Ascending aorta (tissue), 2 donors: ENCODE measurements at regions not wholly inside any gene's neighbourhood (a gene's known extent, or its start where the extent isn't known, plus 50 kb on each side); places are given as distances from the start of the nearest gene placed in this dataset.
A peak's percentile ranks its signal among the peaks of the same experiment; 100 is the strongest.

Experiments used
- DNase-seq, 2 donors: peaks; one replicate each; pipeline ENCODE4 v3.0.0-alpha.2; 2019; ENCODE audit warnings: low spot score in 2 of 2
- H3K27ac ChIP-seq, 2 donors: fragments of 200-600 bp; sonication (generic); one replicate each; pipeline ENCODE4 v1.5.1; 2016 to 2017; ENCODE audit warnings: mild to moderate bottlenecking in 1 of 2
- H3K27me3 ChIP-seq: fragments of 200-600 bp; sonication (generic); one replicate; pipeline ENCODE4 v1.5.1; 2017
- H3K36me3 ChIP-seq, 2 donors: fragments of 200-600 bp; sonication (generic); one replicate each; pipeline ENCODE4 v1.5.1; 2016
- H3K4me1 ChIP-seq, 2 donors: fragments of 200-600 bp; sonication (generic); one replicate each; pipeline ENCODE4 v1.5.1; 2016 to 2017; ENCODE audit warnings: mild to moderate bottlenecking in 1 of 2
- H3K4me3 ChIP-seq, 2 donors: fragments of 200-600 bp; sonication (generic); one replicate each; pipeline ENCODE4 v1.5.1; 2016 to 2017; ENCODE audit warnings: mild to moderate bottlenecking in 1 of 2
- H3K9me3 ChIP-seq, 2 donors: fragments of 200-600 bp; sonication (generic); one replicate each; pipeline ENCODE4 v1.5.1; 2016
- intact Hi-C: fragments of 100-400 bp; cut with DNase I; formaldehyde crosslinking; loops from one replicate; pipeline ENCODE4 v1.15.1; 2023
- TF ChIP-seq, protein P1 (sequence below), 3 experiments: fragments of 200-600 bp in 2 of 3; fragments of 450-650 bp in 1 of 3; sonication (generic) in 2 of 3; IDR thresholded peaks; one replicate each; pipeline ENCODE4 v1.5.1; 2016 to 2019; ENCODE audit warnings: antibody characterized with exemption in 3 of 3, mild to moderate bottlenecking in 1 of 3, moderate library complexity in 1 of 3

GRCh38 chr5:155938051-155938450 is 388.9 kb upstream of the SGCD start:
- H3K36me3 ChIP-seq, result no peaks in the 10 kb centered on the region
- H3K9me3 ChIP-seq, result no peaks in the 10 kb centered on the region
- H3K27me3 ChIP-seq, result no peaks in the 10 kb centered on the region
- H3K27ac ChIP-seq, result no peak overlapping the region
- H3K4me1 ChIP-seq, result no peaks in the 10 kb centered on the region
- no peak for DNase-seq
- no peak overlapping the region for H3K4me3 ChIP-seq
- intact Hi-C loops, result no loop called here
- TF ChIP-seq, protein P1, sequence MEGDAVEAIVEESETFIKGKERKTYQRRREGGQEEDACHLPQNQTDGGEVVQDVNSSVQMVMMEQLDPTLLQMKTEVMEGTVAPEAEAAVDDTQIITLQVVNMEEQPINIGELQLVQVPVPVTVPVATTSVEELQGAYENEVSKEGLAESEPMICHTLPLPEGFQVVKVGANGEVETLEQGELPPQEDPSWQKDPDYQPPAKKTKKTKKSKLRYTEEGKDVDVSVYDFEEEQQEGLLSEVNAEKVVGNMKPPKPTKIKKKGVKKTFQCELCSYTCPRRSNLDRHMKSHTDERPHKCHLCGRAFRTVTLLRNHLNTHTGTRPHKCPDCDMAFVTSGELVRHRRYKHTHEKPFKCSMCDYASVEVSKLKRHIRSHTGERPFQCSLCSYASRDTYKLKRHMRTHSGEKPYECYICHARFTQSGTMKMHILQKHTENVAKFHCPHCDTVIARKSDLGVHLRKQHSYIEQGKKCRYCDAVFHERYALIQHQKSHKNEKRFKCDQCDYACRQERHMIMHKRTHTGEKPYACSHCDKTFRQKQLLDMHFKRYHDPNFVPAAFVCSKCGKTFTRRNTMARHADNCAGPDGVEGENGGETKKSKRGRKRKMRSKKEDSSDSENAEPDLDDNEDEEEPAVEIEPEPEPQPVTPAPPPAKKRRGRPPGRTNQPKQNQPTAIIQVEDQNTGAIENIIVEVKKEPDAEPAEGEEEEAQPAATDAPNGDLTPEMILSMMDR (IDR thresholded peaks at IDR 0.05), result no peak

DNA sequence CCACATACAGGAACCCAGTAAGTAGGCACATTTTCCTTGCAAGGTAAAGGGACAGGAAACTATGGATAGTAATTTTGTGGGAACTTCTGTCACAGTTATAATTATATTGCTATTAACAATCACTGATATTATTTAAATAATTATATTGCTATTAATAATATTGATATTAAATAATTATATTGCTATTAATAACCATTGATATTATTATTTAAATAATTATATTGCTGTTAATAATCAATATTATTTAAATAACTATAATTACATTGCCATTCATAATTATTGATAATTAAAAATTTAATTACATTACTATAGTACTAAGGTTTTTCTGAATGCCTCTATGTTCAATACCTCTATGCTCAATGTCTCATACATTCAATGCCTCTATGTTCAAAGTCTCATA is 385.6 kb upstream of the SGCD start:
- no peak for DNase-seq
- TF ChIP-seq, protein P1 (IDR thresholded peaks at IDR 0.05), result no peak
- Histone ChIP-seq H3K27ac (no peak overlapping the region), H3K4me1 (no peaks in the 10 kb centered on the region), H3K36me3 (no peaks in the 10 kb centered on the region), H3K4me3 (no peak overlapping the region), H3K9me3 (no peaks in the 10 kb centered on the region), H3K27me3 (no peaks in the 10 kb centered on the region)
- intact Hi-C loops, result loop anchor here (10.0 kb wide), 1 partner anchor 383 kb away; the partner anchor contains the start of gene SGCD

DNA sequence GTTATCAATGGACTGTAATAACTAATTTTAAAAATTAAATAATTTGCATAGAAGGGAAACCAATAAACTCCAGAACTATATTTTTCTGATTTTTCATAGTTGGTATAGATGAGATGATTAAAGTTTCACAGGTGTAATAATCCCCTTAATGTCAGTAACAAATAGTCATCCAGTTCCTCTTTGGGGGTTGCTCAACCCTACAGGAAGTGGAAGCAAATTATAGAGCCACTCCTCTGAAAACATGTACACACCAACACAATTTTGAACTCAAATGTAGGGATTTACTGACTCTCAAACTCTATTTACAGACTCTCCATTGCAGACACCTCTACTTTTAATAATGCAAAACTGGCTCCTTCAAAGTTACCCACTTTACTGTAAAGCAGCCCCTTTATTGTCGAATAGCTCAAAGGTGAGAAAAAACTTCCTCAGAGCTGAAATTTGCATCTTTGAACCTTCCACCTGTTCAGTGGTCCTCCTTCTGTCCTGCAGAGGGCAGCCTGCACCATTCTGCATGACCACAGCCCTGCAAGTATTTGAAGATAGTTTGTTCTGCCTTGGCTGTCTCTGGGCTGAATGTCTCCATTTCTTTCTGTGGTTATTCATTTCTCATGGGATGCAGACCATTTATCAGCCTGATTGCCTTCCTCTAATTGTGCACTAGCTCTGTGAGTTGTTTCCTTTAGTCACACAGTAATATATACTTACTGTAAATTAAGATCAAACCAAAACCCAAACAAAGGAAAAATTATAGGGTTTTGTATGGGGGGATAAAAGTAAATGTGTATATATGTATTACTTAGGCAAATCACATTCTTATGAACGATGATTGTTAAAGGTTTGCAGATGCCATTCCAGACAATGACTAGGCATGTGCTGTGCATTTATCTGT is 383.2 kb upstream of the SGCD start:
- DNase-seq, result no peak
- Histone ChIP-seq H3K27me3 (no peaks in the 10 kb centered on the region), H3K9me3 (no peaks in the 10 kb centered on the region), H3K27ac (no peak overlapping the region), H3K4me1 (no peaks in the 10 kb centered on the region), H3K36me3 (no peaks in the 10 kb centered on the region), H3K4me3 (no peak overlapping the region)
- TF ChIP-seq, protein P1 (IDR thresholded peaks at IDR 0.05), result peak; percentile 48 to 86 (median 65)
- intact Hi-C loops, result loop anchor here (2.0 to 10.0 kb wide), 2 partner anchors 381 to 881 kb away; partner anchors contain the start of gene SGCD

GRCh38 chr5:155947394-155948062 is 379.4 kb upstream of the SGCD start:
- intact Hi-C loops, result loop anchor here (10.0 kb wide), 1 partner anchor 377 kb away; the partner anchor contains the start of gene SGCD
- Histone ChIP-seq H3K4me3 (no peak overlapping the region), H3K27ac (no peak overlapping the region), H3K9me3 (no peaks in the 10 kb centered on the region), H3K4me1 (no peaks in the 10 kb centered on the region), H3K27me3 (no peaks in the 10 kb centered on the region), H3K36me3 (no peaks in the 10 kb centered on the region)
- TF ChIP-seq, protein P1 (IDR thresholded peaks at IDR 0.05), result no peak
- no peak for DNase-seq

GRCh38 chr5:155948576-155948975 is 378.4 kb upstream of the SGCD start:
- intact Hi-C loops, result loop anchor here (10.0 kb wide), 1 partner anchor 376 kb away; the partner anchor contains the start of gene SGCD
- DNase-seq, result no peak

More at GRCh38 chr5:155948576-155948975, 378.4 kb upstream of the SGCD start:
- H3K9me3 ChIP-seq, result no peaks in the 10 kb centered on the region
- no peaks in the 10 kb centered on the region for H3K27me3 ChIP-seq
- H3K4me1 ChIP-seq, result no peaks in the 10 kb centered on the region
- no peak overlapping the region for H3K4me3 ChIP-seq
- no peaks in the 10 kb centered on the region for H3K36me3 ChIP-seq
- TF ChIP-seq, protein P1 (IDR thresholded peaks at IDR 0.05), result no peak
- no peak overlapping the region for H3K27ac ChIP-seq
